K562 (cell line): ENCODE measurements at regions not wholly inside any gene's neighbourhood (a gene's known extent, or its start where the extent isn't known, plus 50 kb on each side); places are given as distances from the start of the nearest gene placed in this dataset.

ENCODE experiments used
- ATAC-seq: fragments of 200-7000 bp; cut with Tn5 transposase; 3 replicates; pipeline ENCODE4 v1.9.1; 2020; ENCODE audit warnings: moderate library complexity
- BruUV-seq: library from RNA; stranded (reverse); fragments of 400-500 nt; replicated peaks from 2 replicates; lab custom pipeline; 2021; lab: Mats Ljungman, UMichigan
- CTCF ChIA-PET: fragments of 300-600 bp; formaldehyde crosslinking; extraction: SDS; loops from one replicate; lab custom pipeline; 2021; ENCODE audit warnings: low intra/inter-chr PET ratio; lab: Yijun Ruan, JAX
- POLR2A ChIA-PET: fragments of 300-600, 350-650 bp; sonication (Branson Sonifier 250); formaldehyde crosslinking; extraction: SDS; loops from one replicate; lab custom pipeline; 2021; ENCODE audit warnings: antibody characterized with exemption, inconsistent platforms; lab: Yijun Ruan, JAX
- DNase-seq, 4 experiments: peaks; one replicate each; pipeline versions ENCODE4 v3.0.0 to v3.0.0-alpha.2; 2011 to 2018; ENCODE audit warnings: low spot score in 3 of 4, mixed read lengths in 3 of 4; ENCODE audit errors: extremely low read depth in 1 of 4
- FAIRE-seq: peaks from 2 replicates; lab custom pipeline; 2011; peaks lifted over from hg19 to GRCh38; lab: Jason Lieb, UNC
- H2AFZ ChIP-seq: 2 replicates; pipeline ENCODE4 v1.6.0; 2011; ENCODE audit warnings: low read depth, low read length, control low read depth, inconsistent platforms
- H3K27ac ChIP-seq: fragments of 200-600 bp; 3 replicates; pipeline ENCODE4 v1.8.0; 2011; ENCODE audit warnings: low read depth, mild to moderate bottlenecking, control low read depth, inconsistent platforms, low read length, moderate library complexity, mixed read lengths; ENCODE audit errors: extremely low read depth
- H3K27me3 ChIP-seq, 2 experiments: fragments of 300-600 bp in 1 of 2; 2 replicates in 1 of 2; 3 replicates in 1 of 2; pipeline versions ENCODE4 v1.6.0 to v1.8.0; 2011; ENCODE audit warnings: inconsistent platforms in 2 of 2, low read length in 2 of 2, mild to moderate bottlenecking in 1 of 2, mixed read lengths in 1 of 2, moderate library complexity in 1 of 2; ENCODE audit not compliant: control insufficient read depth in 2 of 2, insufficient read depth in 2 of 2
- H3K36me3 ChIP-seq: fragments of 300-600 bp; 3 replicates; pipeline ENCODE4 v1.8.0; 2011; ENCODE audit warnings: mild to moderate bottlenecking, low read length, inconsistent platforms; ENCODE audit not compliant: control insufficient read depth, insufficient read depth
- H3K4me1 ChIP-seq, 2 experiments: fragments of 200-600 bp in 1 of 2; replicated peaks in 1 of 2; 2 replicates in 1 of 2; 3 replicates in 1 of 2; pipeline versions ENCODE4 v1.5.1 to v1.8.0; 2011; ENCODE audit warnings: inconsistent platforms in 2 of 2, low read length in 2 of 2, mild to moderate bottlenecking in 1 of 2, mixed read lengths in 1 of 2, moderate library complexity in 1 of 2; ENCODE audit not compliant: control insufficient read depth in 2 of 2, insufficient read depth in 2 of 2
- H3K4me2 ChIP-seq: 2 replicates; pipeline ENCODE4 v1.6.1; 2011; ENCODE audit warnings: low read length, control low read depth, inconsistent platforms, mixed read lengths; ENCODE audit not compliant: insufficient read depth
- H3K4me3 ChIP-seq: fragments of 200-600 bp; sonication (generic), shearing (Covaris generic); 2 replicates; pipeline ENCODE4 v1.5.1; 2016; ENCODE audit warnings: control low read depth, inconsistent platforms
- H3K79me2 ChIP-seq: fragments of 200-600 bp; 3 replicates; pipeline ENCODE4 v1.8.0; 2011; ENCODE audit warnings: low read length, inconsistent platforms; ENCODE audit not compliant: control insufficient read depth, insufficient read depth
- H3K9ac ChIP-seq, 2 experiments: 2 replicates each; pipeline versions ENCODE4 v1.6.0 to v1.6.1; 2011; ENCODE audit warnings: low read depth in 2 of 2, low read length in 2 of 2, control low read depth in 1 of 2, inconsistent platforms in 1 of 2, mild to moderate bottlenecking in 1 of 2, mixed read lengths in 1 of 2; ENCODE audit not compliant: insufficient read depth in 1 of 2
- H3K9me1 ChIP-seq: one replicate; pipeline ENCODE4 v1.6.0; 2011; ENCODE audit warnings: inconsistent platforms, mild to moderate bottlenecking, low read length, moderate library complexity; ENCODE audit not compliant: control insufficient read depth, insufficient read depth
- H3K9me3 ChIP-seq: replicated peaks from 2 replicates; pipeline ENCODE4 v1.5.1; 2011; ENCODE audit warnings: low read depth, low read length, inconsistent platforms; ENCODE audit not compliant: control insufficient read depth, insufficient read depth
- H4K20me1 ChIP-seq: replicated peaks from 2 replicates; pipeline ENCODE4 v1.6.1; 2011; ENCODE audit warnings: low read length, inconsistent platforms, mixed read lengths; ENCODE audit not compliant: control insufficient read depth, insufficient read depth
- ATF3 ChIP-seq, 2 experiments: fragments of 450-650 bp in 1 of 2; sonication (generic) in 1 of 2; formaldehyde crosslinking in 1 of 2; IDR thresholded peaks in 1 of 2; conservative IDR thresholded peaks in 1 of 2; 2 replicates each; pipeline versions ENCODE4 v1.6.1 to v1.8.1; 2016 to 2023; ENCODE audit warnings: mild to moderate bottlenecking in 2 of 2, moderate library complexity in 2 of 2, inconsistent platforms in 1 of 2, missing genetic modification reagents in 1 of 2
- CEBPB ChIP-seq: fragments of 450-650 bp; IDR thresholded peaks from 2 replicates; pipeline ENCODE4 v1.6.1; 2016; ENCODE audit warnings: missing genetic modification characterization, missing compliant biosample characterization
- CEBPG ChIP-seq, 3 experiments: fragments of 200-800 bp in 1 of 3; sonication (Bioruptor generic) in 1 of 3; sonication (generic) in 1 of 3; formaldehyde crosslinking in 1 of 3; IDR thresholded peaks in 2 of 3; conservative IDR thresholded peaks in 1 of 3; 2 replicates each; pipeline versions ENCODE4 v1.6.1 to v1.8.0; 2016 to 2022; ENCODE audit warnings: missing compliant biosample characterization in 2 of 3, missing genetic modification characterization in 2 of 3, mild to moderate bottlenecking in 1 of 3, missing genetic modification reagents in 1 of 3
- RB1 ChIP-seq: fragments of 450-650 bp; IDR thresholded peaks from 2 replicates; pipeline ENCODE4 v1.6.1; 2017; ENCODE audit warnings: low read depth, mild to moderate bottlenecking
- XRCC4 ChIP-seq: IDR thresholded peaks from one replicate; pipeline ENCODE4 v1.6.1; 2011; ENCODE audit not compliant: insufficient read depth, insufficient read length; ENCODE audit errors: extremely low read depth
- ZNF124 ChIP-seq: sonication (generic); formaldehyde crosslinking; IDR thresholded peaks from 2 replicates; pipeline ENCODE4 v1.8.1; 2022; ENCODE audit warnings: missing genetic modification reagents
- ZSCAN32 ChIP-seq: fragments of 450-650 bp; formaldehyde crosslinking; IDR thresholded peaks from 2 replicates; pipeline ENCODE4 v1.4.0; 2020; ENCODE audit warnings: mild to moderate bottlenecking, moderate library complexity
- WGBS: fragments of 100-300 bp; shearing (Covaris generic); methylation state at CpG from one replicate; pipeline ENCODE4 v1.1.6; 2016; ENCODE audit warnings: low coverage, mixed read lengths; ENCODE audit not compliant: insufficient coverage; ENCODE audit errors: missing lambda C conversion rate; 5-methylcytosine and 5-hydroxymethylcytosine counted together
- in situ Hi-C: fragments of 300-500 bp; cut with MboI; formaldehyde crosslinking; loops from 4 replicates; pipeline ENCODE4 v1.15.0; 2018; ENCODE audit warnings: inconsistent platforms, mixed read lengths
- intact Hi-C: fragments of 100-400 bp; cut with micrococcal nuclease; formaldehyde crosslinking; loops from 2 replicates; pipeline ENCODE4 v1.14.2; 2022
- TF ChIP-seq, protein P1 (sequence below): fragments of 250-450 bp; sonication (Bioruptor Pico); IDR thresholded peaks from 2 replicates; pipeline ENCODE4 v1.5.0; 2021

GRCh38 chr2:100731535-100731981 is 88.4 kb upstream of the NPAS2 start:
- Histone ChIP-seq H3K4me1 (no peaks in the 10 kb centered on the region), H3K79me2 (no peaks in the 10 kb centered on the region), H3K9me1 (no peaks in the 10 kb centered on the region), H3K27me3 (peaks cover 0 to 18% of the 10 kb centered on the region in 2 experiments; a peak in 4 of 5 replicates), H3K9me3 (no peaks in the 10 kb centered on the region), H2AFZ (no peak overlapping the region), H3K9ac (no peak overlapping the region), H3K4me2 (no peak overlapping the region), H4K20me1 (no peaks in the 10 kb centered on the region), H3K36me3 (no peaks in the 10 kb centered on the region), H3K27ac (no peak overlapping the region), H3K4me3 (no peak overlapping the region)
- intact Hi-C loops = loop anchor here (10.0 kb wide), 1 partner anchor 117 kb away; no protein-coding TSS in a partner anchor
- in situ Hi-C loops = loop anchor here (5.0 kb wide), 1 partner anchor 261 kb away; no protein-coding TSS in a partner anchor
- ChIA-PET POLR2A (no interaction called here), CTCF (no interaction called here)
- TF ChIP-seq RB1 = no peak
- TF ChIP-seq CEBPB (tag) = peak; percentile 28; the same call in 1 of the 2 replicates
- no peak for TF ChIP-seq ZNF124 (CRISPR knock-in tag)
- TF ChIP-seq CEBPG (CRISPR knock-in tag; IDR thresholded peaks at IDR 0.05) = no peak
- peak; percentile 40 to 69; a peak in 3 of 4 replicates for TF ChIP-seq CEBPG (tag; conservative IDR thresholded peaks at IDR 0.05 in 1 of 2, IDR thresholded peaks at IDR 0.05 in 1 of 2)
- no peak for TF ChIP-seq XRCC4
- 0 out of 2 replicates have a peak, but pooled peaks have one; percentile 31 for TF ChIP-seq ZSCAN32
- peak; percentile 51; the same call in 1 of the 2 replicates for TF ChIP-seq ATF3 (IDR thresholded peaks at IDR 0.05)
- TF ChIP-seq ATF3 (CRISPR knock-in tag; conservative IDR thresholded peaks at IDR 0.05) = no peak
- TF ChIP-seq, protein P1, sequence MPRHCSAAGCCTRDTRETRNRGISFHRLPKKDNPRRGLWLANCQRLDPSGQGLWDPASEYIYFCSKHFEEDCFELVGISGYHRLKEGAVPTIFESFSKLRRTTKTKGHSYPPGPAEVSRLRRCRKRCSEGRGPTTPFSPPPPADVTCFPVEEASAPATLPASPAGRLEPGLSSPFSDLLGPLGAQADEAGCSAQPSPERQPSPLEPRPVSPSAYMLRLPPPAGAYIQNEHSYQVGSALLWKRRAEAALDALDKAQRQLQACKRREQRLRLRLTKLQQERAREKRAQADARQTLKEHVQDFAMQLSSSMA = no peak
- no peak for DNase-seq
- WGBS = 2% methylated on average over 3 of the region's 3 CpGs
- BruUV-seq = no TSS peak
- no peak for ATAC-seq
- no peak for FAIRE-seq
